Keratinocyte (primary cell): ENCODE measurements at regions not wholly inside any gene's neighbourhood (a gene's known extent, or its start where the extent isn't known, plus 50 kb on each side); places are given as distances from the start of the nearest gene placed in this dataset.

Experiments used
- DNase-seq: peaks from one replicate; pipeline ENCODE4 v3.0.0-alpha.2; 2011; ENCODE audit warnings: low read depth, missing footprints, low spot score
- FAIRE-seq: peaks from 2 replicates; lab custom pipeline; 2011; peaks lifted over from hg19 to GRCh38; lab: Jason Lieb, UNC
- H2AFZ ChIP-seq: 2 replicates; pipeline ENCODE4 v1.6.0; 2012; ENCODE audit warnings: low read length, control low read depth, inconsistent platforms; ENCODE audit not compliant: control insufficient read depth
- H3K27ac ChIP-seq: 2 replicates; pipeline ENCODE4 v1.5.1; 2011; ENCODE audit warnings: low read length; ENCODE audit not compliant: control insufficient read depth, insufficient read depth
- H3K27me3 ChIP-seq: 3 replicates; pipeline ENCODE4 v1.6.0; 2011; ENCODE audit warnings: low read length; ENCODE audit not compliant: control insufficient read depth, insufficient read depth; ENCODE audit errors: extremely low read depth
- H3K36me3 ChIP-seq, 2 experiments: 2 replicates in 1 of 2; 3 replicates in 1 of 2; pipeline ENCODE4 v1.5.1; 2011; ENCODE audit warnings: low read length in 2 of 2, mild to moderate bottlenecking in 1 of 2; ENCODE audit not compliant: control insufficient read depth in 2 of 2, insufficient read depth in 2 of 2; ENCODE audit errors: extremely low read depth in 1 of 2
- H3K4me1 ChIP-seq: 3 replicates; pipeline ENCODE4 v1.5.1; 2011; ENCODE audit warnings: low read length; ENCODE audit not compliant: control insufficient read depth, insufficient read depth; ENCODE audit errors: extremely low read depth
- H3K4me2 ChIP-seq: 3 replicates; pipeline ENCODE4 v1.6.0; 2011; ENCODE audit warnings: low read depth, low read length; ENCODE audit not compliant: control insufficient read depth, insufficient read depth; ENCODE audit errors: extremely low read depth
- H3K4me3 ChIP-seq, 3 experiments: fragments of 200-600 bp in 1 of 3; sonication (generic) in 1 of 3; 2 replicates in 2 of 3; 3 replicates in 1 of 3; pipeline ENCODE4 v1.5.1; 2011 to 2016; ENCODE audit warnings: low read length in 3 of 3, mild to moderate bottlenecking in 3 of 3, control low read depth in 2 of 3, inconsistent platforms in 1 of 3, low read depth in 1 of 3, mixed read lengths in 1 of 3, mixed run types in 1 of 3, moderate library complexity in 1 of 3; ENCODE audit not compliant: control insufficient read depth in 2 of 3, insufficient read depth in 2 of 3; ENCODE audit errors: extremely low read depth in 1 of 3
- H3K79me2 ChIP-seq: 2 replicates; pipeline ENCODE4 v1.6.0; 2012; ENCODE audit warnings: low read length; ENCODE audit not compliant: control insufficient read depth, insufficient read depth
- H3K9ac ChIP-seq: 3 replicates; pipeline ENCODE4 v1.6.0; 2011; ENCODE audit warnings: low read length; ENCODE audit not compliant: control insufficient read depth, insufficient read depth; ENCODE audit errors: extremely low read depth
- H3K9me1 ChIP-seq: 3 replicates; pipeline ENCODE4 v1.6.0; 2011; ENCODE audit warnings: low read length; ENCODE audit not compliant: control insufficient read depth, insufficient read depth; ENCODE audit errors: extremely low read depth
- H3K9me3 ChIP-seq: 2 replicates; pipeline ENCODE4 v1.5.1; 2012; ENCODE audit warnings: low read depth, low read length; ENCODE audit not compliant: control insufficient read depth
- H4K20me1 ChIP-seq: 3 replicates; pipeline ENCODE4 v1.6.0; 2011; ENCODE audit warnings: low read length; ENCODE audit not compliant: control insufficient read depth, insufficient read depth; ENCODE audit errors: extremely low read depth
- CTCF ChIP-seq, 3 experiments: IDR thresholded peaks in 1 of 3; conservative IDR thresholded peaks in 1 of 3; optimal IDR thresholded peaks in 1 of 3; 2 replicates in 2 of 3; 3 replicates in 1 of 3; pipeline versions ENCODE3 to v1.5.1; 2011; ENCODE audit warnings: low read length in 3 of 3, mild to moderate bottlenecking in 3 of 3, moderate library complexity in 2 of 3, control low read depth in 1 of 3, inconsistent platforms in 1 of 3; ENCODE audit not compliant: insufficient read depth in 2 of 3; ENCODE audit errors: extremely low read depth in 1 of 3
- EZH2 ChIP-seq: IDR thresholded peaks from one replicate; pipeline ENCODE4 v1.6.1; 2012; ENCODE audit warnings: inconsistent platforms, mild to moderate bottlenecking, low read length, moderate library complexity
- dilution Hi-C: fragments of 300-500 bp; cut with MboI; formaldehyde crosslinking; loops from one replicate; pipeline ENCODE4 v1.7.0; 2020; ENCODE audit warnings: low sequenced_read_pairs; ENCODE audit not compliant: extremely low pct_ligation_motif_present

GRCh38 chr3:188010478-188010877, 143.5 kb upstream of the LPP start:
- Histone ChIP-seq H3K4me2 (no peak overlapping the region), H4K20me1 (no peaks in the 10 kb centered on the region), H3K9ac (no peak overlapping the region), H3K79me2 (no peaks in the 10 kb centered on the region), H3K9me3 (no peaks in the 10 kb centered on the region), H3K4me1 (no peaks in the 10 kb centered on the region), H3K36me3 (no peaks in the 10 kb centered on the region), H2AFZ (no peak overlapping the region), H3K9me1 (no peaks in the 10 kb centered on the region), H3K27ac (no peak overlapping the region), H3K4me3 (no peak overlapping the region), H3K27me3 (no peaks in the 10 kb centered on the region)
- dilution Hi-C loops, result no loop called here
- TF ChIP-seq EZH2, result no peak
- DNase-seq, result no peak
- FAIRE-seq, result no peak

GRCh38 chr3:188019727-188020126, 134.2 kb upstream of the LPP start:
- Histone ChIP-seq H3K9me3 (no peaks in the 10 kb centered on the region), H3K36me3 (no peaks in the 10 kb centered on the region), H3K27ac (no peak overlapping the region), H3K79me2 (no peaks in the 10 kb centered on the region), H4K20me1 (no peaks in the 10 kb centered on the region), H3K4me2 (no peak overlapping the region), H2AFZ (no peak overlapping the region), H3K9ac (no peak overlapping the region), H3K4me3 (no peak overlapping the region), H3K9me1 (no peaks in the 10 kb centered on the region), H3K27me3 (no peaks in the 10 kb centered on the region), H3K4me1 (no peaks in the 10 kb centered on the region)
- dilution Hi-C loops, result no loop called here
- no peak for TF ChIP-seq CTCF (optimal IDR thresholded peaks at IDR 0.05 in 1 of 3, IDR thresholded peaks at IDR 0.05 in 1 of 3, conservative IDR thresholded peaks at IDR 0.05 in 1 of 3; ENCODE audit: extremely low read depth in 1 of 3, insufficient read depth in 2 of 3, low read length in 3 of 3)
- no peak for TF ChIP-seq EZH2
- no peak for DNase-seq
- no peak for FAIRE-seq

GRCh38 chr3:188021041-188021440, 132.9 kb upstream of the LPP start:
- Histone ChIP-seq H2AFZ (no peak overlapping the region), H3K27me3 (no peaks in the 10 kb centered on the region), H3K79me2 (no peaks in the 10 kb centered on the region), H4K20me1 (no peaks in the 10 kb centered on the region), H3K36me3 (no peaks in the 10 kb centered on the region), H3K9me3 (no peaks in the 10 kb centered on the region), H3K4me3 (no peak overlapping the region), H3K4me2 (no peak overlapping the region), H3K27ac (no peak overlapping the region), H3K4me1 (no peaks in the 10 kb centered on the region), H3K9me1 (no peaks in the 10 kb centered on the region), H3K9ac (no peak overlapping the region)
- FAIRE-seq (no peak), DNase-seq (no peak)
- TF ChIP-seq EZH2 (no peak), CTCF (optimal IDR thresholded peaks at IDR 0.05 in 1 of 3, IDR thresholded peaks at IDR 0.05 in 1 of 3, conservative IDR thresholded peaks at IDR 0.05 in 1 of 3; ENCODE audit: extremely low read depth in 1 of 3, insufficient read depth in 2 of 3, low read length in 3 of 3) (no peak)
- dilution Hi-C loops, result no loop called here
